ENCODE measurements at regions not wholly inside any gene's neighbourhood (a gene's known extent, or its start where the extent isn't known, plus 50 kb on each side); places are given as distances from the start of the nearest gene placed in this dataset.

GRCh38 chr6:2534406-2535042 lies 216.2 kb downstream of the MYLK4 start:
- no peak for DNase-seq

GRCh38 chr6:2531426-2532215 lies 219.1 kb downstream of the MYLK4 start:
- DNase-seq, result no peak

GRCh38 chr6:2529211-2529719 lies 221.5 kb downstream of the MYLK4 start:
- DNase-seq, result no peak

DNA sequence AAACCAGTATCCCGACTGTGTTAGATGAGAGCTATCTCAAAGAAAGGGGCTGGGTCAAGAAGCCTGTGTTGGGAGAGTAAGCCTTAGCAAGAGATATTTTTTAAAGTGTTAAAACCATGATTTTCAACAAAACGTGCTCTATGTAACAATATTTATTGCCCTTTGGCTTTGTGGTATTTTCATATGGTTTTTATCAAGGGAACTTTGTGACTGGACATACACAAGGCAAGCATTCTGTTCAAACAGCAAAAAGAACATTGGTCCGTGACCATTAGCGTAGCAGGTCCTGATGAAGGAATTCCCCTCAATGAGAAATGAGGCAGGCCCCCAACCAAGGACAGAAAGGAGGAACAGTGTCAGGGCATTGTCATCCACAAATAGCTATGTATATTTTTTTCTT lies 222.6 kb downstream of the MYLK4 start:
- no peak for DNase-seq

- no peak for DNase-seq
These were observed 224.0 kb downstream of the MYLK4 start for GRCh38 chr6:2526766-2527165.

GRCh38 chr6:2524090-2524489 lies 226.6 kb downstream of the MYLK4 start:
- no peak for DNase-seq

DNA sequence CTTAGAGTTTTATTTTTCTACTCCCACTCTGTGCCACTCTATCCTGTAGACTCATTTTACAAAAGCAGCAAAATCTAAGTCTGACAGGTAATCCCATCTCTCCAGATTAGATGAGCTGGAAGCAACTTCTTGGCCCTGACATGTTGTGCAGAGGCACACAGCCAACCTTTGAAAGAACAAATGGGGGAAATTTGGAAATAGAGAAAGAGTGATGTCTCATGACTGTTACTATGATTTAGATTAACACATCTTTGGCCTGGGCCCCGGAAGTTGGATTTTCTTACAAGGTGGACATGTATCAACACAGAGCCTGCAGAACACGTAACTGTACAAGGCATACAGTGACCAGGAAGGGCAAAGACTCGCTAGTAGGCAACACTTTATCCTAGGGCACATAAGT lies 227.7 kb downstream of the MYLK4 start:
- DNase-seq, result no peak

DNA sequence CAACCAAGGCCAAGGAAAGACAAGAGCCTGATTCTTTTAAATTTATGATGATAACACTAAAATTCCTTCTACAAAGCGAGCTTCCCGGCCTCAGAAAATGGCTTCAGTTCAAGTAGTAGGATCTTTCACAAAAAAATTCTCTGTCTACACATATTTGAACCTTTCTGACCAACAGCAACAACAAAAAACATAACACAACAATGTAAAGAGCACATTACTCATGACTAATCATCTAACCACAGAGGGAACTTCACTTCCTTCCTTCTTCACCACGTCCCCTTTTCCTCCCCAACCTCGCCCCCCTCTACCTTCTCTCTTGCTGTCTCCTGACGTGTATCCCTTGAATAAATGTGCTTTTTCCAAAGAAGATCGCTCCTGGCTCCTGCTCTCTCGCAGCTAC lies 228.2 kb downstream of the MYLK4 start:
- DNase-seq, result no peak

- DNase-seq, result no peak
These were observed 232.8 kb downstream of the MYLK4 start for GRCh38 chr6:2517855-2518473.

- DNase-seq, result no peak
These were observed 233.3 kb downstream of the MYLK4 start for GRCh38 chr6:2517401-2517800.

GRCh38 chr6:2516059-2516458 lies 234.7 kb downstream of the MYLK4 start:
- DNase-seq, result no peak

- DNase-seq, result no peak
These were observed 235.7 kb downstream of the MYLK4 start for GRCh38 chr6:2514965-2515543.

- DNase-seq, result no peak
These were observed 237.9 kb downstream of the MYLK4 start for GRCh38 chr6:2512802-2513201.

- no peak for DNase-seq
These were observed 240.4 kb downstream of the MYLK4 start for GRCh38 chr6:2510316-2510715.

GRCh38 chr6:2509711-2510110 lies 241.0 kb downstream of the MYLK4 start:
- no peak for DNase-seq

DNA sequence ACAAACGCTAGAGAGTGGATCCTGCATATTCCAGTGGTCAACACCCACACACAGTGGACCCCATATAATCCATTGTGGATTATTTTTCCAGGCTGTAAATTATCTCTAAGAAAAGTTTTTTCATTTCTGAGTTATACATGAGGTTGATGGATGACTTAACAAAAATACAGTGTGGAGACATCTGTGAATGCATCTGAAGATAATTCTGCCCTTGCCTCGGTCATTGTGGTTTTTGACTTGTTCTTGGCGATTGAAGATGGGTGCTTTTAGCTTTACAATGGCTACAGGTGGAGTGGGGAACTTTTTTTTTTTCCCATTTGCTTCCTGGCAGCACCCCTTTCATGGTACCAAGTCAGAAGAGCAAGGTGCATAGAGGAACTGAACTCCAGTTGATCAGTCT lies 242.7 kb downstream of the MYLK4 start:
- no peak for DNase-seq

- DNase-seq, result no peak
These were observed 243.1 kb downstream of the MYLK4 start for GRCh38 chr6:2507521-2508037.

- DNase-seq, result no peak
These were observed 243.7 kb downstream of the MYLK4 start for GRCh38 chr6:2507016-2507415.

- DNase-seq, result no peak
These were observed 245.1 kb downstream of the MYLK4 start for GRCh38 chr6:2505624-2506023.

GRCh38 chr6:2504495-2505064 lies 246.1 kb downstream of the MYLK4 start:
- DNase-seq, result no peak

- no peak for DNase-seq
These were observed 246.8 kb downstream of the MYLK4 start for GRCh38 chr6:2503816-2504494.

GRCh38 chr6:2502998-2503674 lies 247.6 kb downstream of the MYLK4 start:
- no peak for DNase-seq

Data from activated CD4-positive, alpha-beta T cell treated with anti-CD3 and anti-CD28 coated beads for 1 hour (primary cell).